ENCODE measurements at regions not wholly inside any gene's neighbourhood (a gene's known extent, or its start where the extent isn't known, plus 50 kb on each side); places are given as distances from the start of the nearest gene placed in this dataset.

DNA sequence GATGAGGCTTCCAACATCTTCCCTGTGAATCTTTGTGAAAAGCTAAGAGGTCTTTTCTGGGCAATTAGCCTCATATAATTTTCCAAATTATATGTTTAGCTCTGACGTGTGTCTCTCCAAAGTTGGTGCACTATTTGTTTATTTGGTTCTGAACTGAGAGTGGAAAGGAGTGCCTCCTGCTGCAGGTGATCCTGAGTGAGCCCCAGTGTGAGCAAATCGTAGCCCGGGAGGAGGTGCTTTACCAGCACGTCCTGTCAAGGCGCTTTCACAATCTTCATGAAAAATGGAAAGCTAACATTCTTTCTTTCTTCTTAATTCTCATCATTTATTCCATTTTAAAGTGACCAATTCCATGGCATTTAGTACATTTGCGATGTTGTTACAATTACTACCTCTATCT is 231.9 kb downstream of the BMP2 start:
- Histone ChIP-seq H3K4me1 (ENCODE audit: control insufficient read depth in 1 of 2, insufficient read depth in 2 of 2, low read depth in 1 of 2, low read length in 1 of 2) (no peaks in the 10 kb centered on the region), H3K36me3 (replicated peaks in 1 of 2; ENCODE audit: control insufficient read depth in 1 of 2, insufficient read depth in 2 of 2, low read length in 1 of 2) (no peaks in the 10 kb centered on the region), H2AFZ (ENCODE audit: low read depth) (no peak overlapping the region), H3F3A (replicated peaks; ENCODE audit: insufficient read depth) (no peaks in the 10 kb centered on the region), H3K4me2 (no peak overlapping the region), H4K20me1 (ENCODE audit: insufficient read depth) (no peaks in the 10 kb centered on the region), H3K9me2 (no peaks in the 10 kb centered on the region), H3K9ac (no peak overlapping the region), H3K4me3 (ENCODE audit: low read depth in 2 of 2, low read length in 1 of 2) (no peak overlapping the region), H3K79me2 (ENCODE audit: insufficient read depth) (no peaks in the 10 kb centered on the region), H3K9me3 (no peaks in the 10 kb centered on the region), H3K27ac (ENCODE audit: low read depth in 2 of 2, low read length in 1 of 2) (no peak overlapping the region), H3K27me3 (ENCODE audit: insufficient read depth) (no peaks in the 10 kb centered on the region)
- no peak for TF ChIP-seq GATA2 (CRISPR knock-in tag; IDR thresholded peaks at IDR 0.05)
- no peak for TF ChIP-seq FOXM1 (IDR thresholded peaks at IDR 0.05; ENCODE audit: low read depth)
- TF ChIP-seq SMC3 (IDR thresholded peaks at IDR 0.05; ENCODE audit: low read depth, low read length) = no peak
- TF ChIP-seq, protein P1, sequence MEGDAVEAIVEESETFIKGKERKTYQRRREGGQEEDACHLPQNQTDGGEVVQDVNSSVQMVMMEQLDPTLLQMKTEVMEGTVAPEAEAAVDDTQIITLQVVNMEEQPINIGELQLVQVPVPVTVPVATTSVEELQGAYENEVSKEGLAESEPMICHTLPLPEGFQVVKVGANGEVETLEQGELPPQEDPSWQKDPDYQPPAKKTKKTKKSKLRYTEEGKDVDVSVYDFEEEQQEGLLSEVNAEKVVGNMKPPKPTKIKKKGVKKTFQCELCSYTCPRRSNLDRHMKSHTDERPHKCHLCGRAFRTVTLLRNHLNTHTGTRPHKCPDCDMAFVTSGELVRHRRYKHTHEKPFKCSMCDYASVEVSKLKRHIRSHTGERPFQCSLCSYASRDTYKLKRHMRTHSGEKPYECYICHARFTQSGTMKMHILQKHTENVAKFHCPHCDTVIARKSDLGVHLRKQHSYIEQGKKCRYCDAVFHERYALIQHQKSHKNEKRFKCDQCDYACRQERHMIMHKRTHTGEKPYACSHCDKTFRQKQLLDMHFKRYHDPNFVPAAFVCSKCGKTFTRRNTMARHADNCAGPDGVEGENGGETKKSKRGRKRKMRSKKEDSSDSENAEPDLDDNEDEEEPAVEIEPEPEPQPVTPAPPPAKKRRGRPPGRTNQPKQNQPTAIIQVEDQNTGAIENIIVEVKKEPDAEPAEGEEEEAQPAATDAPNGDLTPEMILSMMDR (IDR thresholded peaks at IDR 0.05) = no peak
- no peak for TF ChIP-seq YY1 (IDR thresholded peaks at IDR 0.05; ENCODE audit: low read depth)
- no peak for TF ChIP-seq RCOR1 (IDR thresholded peaks at IDR 0.05; ENCODE audit: low read length)
- TF ChIP-seq POLR2AphosphoS5 (IDR thresholded peaks at IDR 0.05; ENCODE audit: low read depth, low read length) = no peak
- no peak for DNase-seq
- ChIA-PET CTCF (interaction anchor here (0.7 kb wide), 1 partner anchor 762 kb away, joined by 3 read pairs; no protein-coding TSS in a partner anchor), POLR2A (no interaction called here)
- 21% methylated on average over 6 of the region's 6 CpGs for WGBS (ENCODE audit: low lambda C conversion rate)

DNA sequence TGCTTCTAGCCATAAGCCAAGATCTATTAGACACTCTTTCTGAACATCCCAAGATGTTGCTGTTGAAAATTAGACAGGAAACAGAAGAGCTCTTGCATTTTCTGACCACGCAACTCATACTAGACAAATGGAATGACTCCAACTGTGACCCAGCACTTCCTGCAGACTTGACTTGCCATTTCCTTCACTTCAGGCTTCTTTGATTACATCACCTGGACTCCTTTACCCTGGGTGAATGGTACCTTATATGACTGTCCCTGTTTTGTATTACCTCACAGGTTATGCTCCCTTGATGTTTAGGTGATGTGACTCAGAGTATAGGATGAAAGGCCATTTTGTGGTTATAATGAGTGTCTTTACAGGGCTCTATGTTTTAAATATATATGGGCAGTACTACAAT is 236.1 kb downstream of the BMP2 start:
- DNase-seq = no peak
- ChIA-PET CTCF (no interaction called here), POLR2A (no interaction called here)
- no peaks in the 10 kb centered on the region for H3K27me3 ChIP-seq (ENCODE audit: insufficient read depth)
- no peaks in the 10 kb centered on the region for H3K36me3 ChIP-seq (replicated peaks in 1 of 2; ENCODE audit: control insufficient read depth in 1 of 2, insufficient read depth in 2 of 2, low read length in 1 of 2)
- H3K27ac ChIP-seq (ENCODE audit: low read depth in 2 of 2, low read length in 1 of 2) = no peak overlapping the region
- H2AFZ ChIP-seq (ENCODE audit: low read depth) = no peak overlapping the region
- H3K9me2 ChIP-seq = 0 out of 2 replicates have a peak, but pooled peaks cover 6% of the 10 kb centered on the region
- WGBS (ENCODE audit: low lambda C conversion rate) = 10% methylated on average over 1 of the region's 1 CpG
- no peaks in the 10 kb centered on the region for H3K79me2 ChIP-seq (ENCODE audit: insufficient read depth)
- no peaks in the 10 kb centered on the region for H4K20me1 ChIP-seq (ENCODE audit: insufficient read depth)
- H3F3A ChIP-seq (replicated peaks; ENCODE audit: insufficient read depth) = no peaks in the 10 kb centered on the region
- no peak overlapping the region for H3K4me3 ChIP-seq (ENCODE audit: low read depth in 2 of 2, low read length in 1 of 2)
- H3K9me3 ChIP-seq = no peaks in the 10 kb centered on the region
- H3K4me1 ChIP-seq (ENCODE audit: control insufficient read depth in 1 of 2, insufficient read depth in 2 of 2, low read depth in 1 of 2, low read length in 1 of 2) = no peaks in the 10 kb centered on the region
- no peak overlapping the region for H3K4me2 ChIP-seq
- H3K9ac ChIP-seq = no peak overlapping the region
- TF ChIP-seq TCF12 (IDR thresholded peaks at IDR 0.05) (no peak), MXI1 (IDR thresholded peaks at IDR 0.05; ENCODE audit: low read depth, low read length) (no peak), JUND (IDR thresholded peaks at IDR 0.05) (no peak), SIN3A (IDR thresholded peaks at IDR 0.05; ENCODE audit: borderline replicate concordance, low read depth, low read length) (no peak), EP300 (IDR thresholded peaks at IDR 0.05; ENCODE audit: borderline replicate concordance in 1 of 2, low read depth in 1 of 2, low read length in 1 of 2) (no peak), MEF2A (IDR thresholded peaks at IDR 0.05; ENCODE audit: borderline replicate concordance, low read depth) (no peak), RCOR1 (IDR thresholded peaks at IDR 0.05; ENCODE audit: low read length) (no peak), NRF1 (IDR thresholded peaks at IDR 0.05; ENCODE audit: low read depth, low read length) (no peak)
- TF ChIP-seq, protein P2, sequence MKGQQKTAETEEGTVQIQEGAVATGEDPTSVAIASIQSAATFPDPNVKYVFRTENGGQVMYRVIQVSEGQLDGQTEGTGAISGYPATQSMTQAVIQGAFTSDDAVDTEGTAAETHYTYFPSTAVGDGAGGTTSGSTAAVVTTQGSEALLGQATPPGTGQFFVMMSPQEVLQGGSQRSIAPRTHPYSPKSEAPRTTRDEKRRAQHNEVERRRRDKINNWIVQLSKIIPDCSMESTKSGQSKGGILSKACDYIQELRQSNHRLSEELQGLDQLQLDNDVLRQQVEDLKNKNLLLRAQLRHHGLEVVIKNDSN (IDR thresholded peaks at IDR 0.05; ENCODE audit: borderline replicate concordance, low read depth) = no peak
- TF ChIP-seq, protein P1 (IDR thresholded peaks at IDR 0.05) = no peak
- TF ChIP-seq, protein P3, sequence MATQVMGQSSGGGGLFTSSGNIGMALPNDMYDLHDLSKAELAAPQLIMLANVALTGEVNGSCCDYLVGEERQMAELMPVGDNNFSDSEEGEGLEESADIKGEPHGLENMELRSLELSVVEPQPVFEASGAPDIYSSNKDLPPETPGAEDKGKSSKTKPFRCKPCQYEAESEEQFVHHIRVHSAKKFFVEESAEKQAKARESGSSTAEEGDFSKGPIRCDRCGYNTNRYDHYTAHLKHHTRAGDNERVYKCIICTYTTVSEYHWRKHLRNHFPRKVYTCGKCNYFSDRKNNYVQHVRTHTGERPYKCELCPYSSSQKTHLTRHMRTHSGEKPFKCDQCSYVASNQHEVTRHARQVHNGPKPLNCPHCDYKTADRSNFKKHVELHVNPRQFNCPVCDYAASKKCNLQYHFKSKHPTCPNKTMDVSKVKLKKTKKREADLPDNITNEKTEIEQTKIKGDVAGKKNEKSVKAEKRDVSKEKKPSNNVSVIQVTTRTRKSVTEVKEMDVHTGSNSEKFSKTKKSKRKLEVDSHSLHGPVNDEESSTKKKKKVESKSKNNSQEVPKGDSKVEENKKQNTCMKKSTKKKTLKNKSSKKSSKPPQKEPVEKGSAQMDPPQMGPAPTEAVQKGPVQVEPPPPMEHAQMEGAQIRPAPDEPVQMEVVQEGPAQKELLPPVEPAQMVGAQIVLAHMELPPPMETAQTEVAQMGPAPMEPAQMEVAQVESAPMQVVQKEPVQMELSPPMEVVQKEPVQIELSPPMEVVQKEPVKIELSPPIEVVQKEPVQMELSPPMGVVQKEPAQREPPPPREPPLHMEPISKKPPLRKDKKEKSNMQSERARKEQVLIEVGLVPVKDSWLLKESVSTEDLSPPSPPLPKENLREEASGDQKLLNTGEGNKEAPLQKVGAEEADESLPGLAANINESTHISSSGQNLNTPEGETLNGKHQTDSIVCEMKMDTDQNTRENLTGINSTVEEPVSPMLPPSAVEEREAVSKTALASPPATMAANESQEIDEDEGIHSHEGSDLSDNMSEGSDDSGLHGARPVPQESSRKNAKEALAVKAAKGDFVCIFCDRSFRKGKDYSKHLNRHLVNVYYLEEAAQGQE (IDR thresholded peaks at IDR 0.05; ENCODE audit: low read depth, low read length) = no peak
- TF ChIP-seq, protein P4, sequence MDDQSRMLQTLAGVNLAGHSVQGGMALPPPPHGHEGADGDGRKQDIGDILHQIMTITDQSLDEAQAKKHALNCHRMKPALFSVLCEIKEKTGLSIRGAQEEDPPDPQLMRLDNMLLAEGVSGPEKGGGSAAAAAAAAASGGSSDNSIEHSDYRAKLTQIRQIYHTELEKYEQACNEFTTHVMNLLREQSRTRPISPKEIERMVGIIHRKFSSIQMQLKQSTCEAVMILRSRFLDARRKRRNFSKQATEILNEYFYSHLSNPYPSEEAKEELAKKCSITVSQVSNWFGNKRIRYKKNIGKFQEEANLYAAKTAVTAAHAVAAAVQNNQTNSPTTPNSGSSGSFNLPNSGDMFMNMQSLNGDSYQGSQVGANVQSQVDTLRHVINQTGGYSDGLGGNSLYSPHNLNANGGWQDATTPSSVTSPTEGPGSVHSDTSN (IDR thresholded peaks at IDR 0.05) = no peak
- TF ChIP-seq, protein P5, sequence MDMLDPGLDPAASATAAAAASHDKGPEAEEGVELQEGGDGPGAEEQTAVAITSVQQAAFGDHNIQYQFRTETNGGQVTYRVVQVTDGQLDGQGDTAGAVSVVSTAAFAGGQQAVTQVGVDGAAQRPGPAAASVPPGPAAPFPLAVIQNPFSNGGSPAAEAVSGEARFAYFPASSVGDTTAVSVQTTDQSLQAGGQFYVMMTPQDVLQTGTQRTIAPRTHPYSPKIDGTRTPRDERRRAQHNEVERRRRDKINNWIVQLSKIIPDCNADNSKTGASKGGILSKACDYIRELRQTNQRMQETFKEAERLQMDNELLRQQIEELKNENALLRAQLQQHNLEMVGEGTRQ (IDR thresholded peaks at IDR 0.05; ENCODE audit: borderline replicate concordance, low read depth, low read length) = no peak
